Fibroblast of pulmonary artery (primary cell): ENCODE measurements at regions not wholly inside any gene's neighbourhood (a gene's known extent, or its start where the extent isn't known, plus 50 kb on each side); places are given as distances from the start of the nearest gene placed in this dataset.

Experiments
- DNase-seq: peaks from one replicate; pipeline ENCODE4 v3.0.0-alpha.2; 2010; ENCODE audit warnings: low read depth
- H3K4me3 ChIP-seq: replicated peaks from 2 replicates; pipeline ENCODE4 v1.5.1; 2011; ENCODE audit warnings: low read depth, mild to moderate bottlenecking, control low read depth, low read length, moderate library complexity
- TF ChIP-seq, protein P1 (sequence below): IDR thresholded peaks from 2 replicates; pipeline ENCODE4 v1.5.1; 2011; ENCODE audit warnings: mild to moderate bottlenecking, control low read depth, low read length, inconsistent platforms; ENCODE audit errors: missing control alignments

DNA sequence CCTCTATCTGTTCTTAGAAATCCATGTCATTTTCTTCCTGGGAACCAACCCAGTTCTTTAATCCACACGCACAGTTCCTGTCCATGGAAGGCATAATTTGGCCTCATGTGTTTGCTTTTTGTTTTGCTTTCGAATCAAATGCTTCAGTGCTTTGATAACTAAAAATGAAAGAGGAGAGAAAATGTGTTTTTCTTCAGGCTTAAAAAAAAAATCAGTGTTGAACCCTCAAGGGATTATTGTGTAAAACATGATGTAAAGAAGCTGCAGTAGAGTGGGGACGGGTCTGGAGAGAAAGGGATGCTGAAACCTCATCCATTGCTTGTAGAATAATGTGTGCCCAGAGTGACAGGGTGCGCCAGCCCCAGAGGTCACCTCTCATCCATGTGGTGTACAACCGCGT lies 197.5 kb upstream of the JARID2 start:
- no peak overlapping the region for H3K4me3 ChIP-seq
- DNase-seq = no peak
- TF ChIP-seq, protein P1, sequence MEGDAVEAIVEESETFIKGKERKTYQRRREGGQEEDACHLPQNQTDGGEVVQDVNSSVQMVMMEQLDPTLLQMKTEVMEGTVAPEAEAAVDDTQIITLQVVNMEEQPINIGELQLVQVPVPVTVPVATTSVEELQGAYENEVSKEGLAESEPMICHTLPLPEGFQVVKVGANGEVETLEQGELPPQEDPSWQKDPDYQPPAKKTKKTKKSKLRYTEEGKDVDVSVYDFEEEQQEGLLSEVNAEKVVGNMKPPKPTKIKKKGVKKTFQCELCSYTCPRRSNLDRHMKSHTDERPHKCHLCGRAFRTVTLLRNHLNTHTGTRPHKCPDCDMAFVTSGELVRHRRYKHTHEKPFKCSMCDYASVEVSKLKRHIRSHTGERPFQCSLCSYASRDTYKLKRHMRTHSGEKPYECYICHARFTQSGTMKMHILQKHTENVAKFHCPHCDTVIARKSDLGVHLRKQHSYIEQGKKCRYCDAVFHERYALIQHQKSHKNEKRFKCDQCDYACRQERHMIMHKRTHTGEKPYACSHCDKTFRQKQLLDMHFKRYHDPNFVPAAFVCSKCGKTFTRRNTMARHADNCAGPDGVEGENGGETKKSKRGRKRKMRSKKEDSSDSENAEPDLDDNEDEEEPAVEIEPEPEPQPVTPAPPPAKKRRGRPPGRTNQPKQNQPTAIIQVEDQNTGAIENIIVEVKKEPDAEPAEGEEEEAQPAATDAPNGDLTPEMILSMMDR = no peak

DNA sequence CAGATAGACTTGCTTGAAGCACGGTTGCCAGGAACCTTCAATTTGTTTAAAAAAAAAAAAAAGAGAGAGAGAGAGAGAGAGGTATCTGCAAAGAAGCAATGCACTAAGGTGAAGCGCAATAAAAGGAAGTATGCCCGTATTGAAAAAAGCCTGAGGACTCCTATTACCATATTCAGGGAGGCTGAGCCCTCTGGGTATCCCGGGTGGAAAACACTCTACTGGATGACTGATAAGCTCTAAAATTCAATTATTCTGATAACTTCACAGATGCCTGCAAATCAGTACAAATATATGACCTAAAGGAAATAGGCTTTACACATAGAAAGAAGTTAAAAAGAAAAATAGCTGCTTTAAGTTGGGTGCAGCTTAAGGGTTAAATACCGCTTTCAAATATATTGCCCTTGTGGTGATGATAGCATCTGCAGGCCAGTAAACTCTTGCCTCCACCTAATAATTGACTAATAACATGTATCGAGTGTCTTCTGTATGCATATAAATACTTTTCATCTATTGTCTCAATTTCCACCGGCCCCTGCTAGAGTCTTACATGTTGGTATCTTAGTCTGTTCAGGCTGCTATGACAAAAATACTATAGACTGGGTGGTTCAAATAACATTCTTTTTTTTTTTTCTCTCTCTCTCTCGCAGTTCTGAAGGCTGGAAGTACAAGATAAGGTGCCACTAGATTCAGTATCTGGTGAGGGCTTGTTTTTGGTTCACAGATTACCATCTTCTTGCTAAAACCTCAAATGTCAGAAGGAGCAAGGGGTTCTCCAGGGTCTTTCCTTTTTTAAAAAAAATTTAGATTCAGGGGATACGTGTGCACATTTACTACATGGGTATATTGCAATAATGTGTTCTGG lies 187.4 kb upstream of the JARID2 start:
- TF ChIP-seq, protein P1 = no peak
- no peak for DNase-seq
- H3K4me3 ChIP-seq = no peak overlapping the region

DNA sequence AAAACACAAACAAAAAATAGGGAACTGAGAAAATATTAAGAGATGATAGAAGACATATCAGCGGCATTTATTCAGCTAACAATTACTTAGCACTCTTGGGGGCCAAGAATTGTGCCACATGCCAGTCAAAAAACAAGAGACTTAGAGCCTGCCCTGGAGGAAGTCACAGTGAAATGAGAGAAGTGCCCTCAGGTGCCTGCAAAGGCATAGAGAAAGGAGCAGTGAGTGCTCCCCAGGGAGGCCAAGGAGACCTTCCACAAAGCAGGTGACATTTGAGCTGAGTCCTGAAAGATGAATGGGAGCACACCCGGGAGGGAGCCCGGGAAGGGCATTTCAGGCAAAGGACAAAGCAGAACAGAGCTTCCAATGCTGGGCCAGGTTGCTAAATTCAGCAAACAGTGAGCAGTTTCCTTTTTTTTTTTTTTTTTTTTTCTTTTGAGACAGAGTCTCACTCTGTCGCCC lies 184.7 kb upstream of the JARID2 start:
- H3K4me3 ChIP-seq = no peak overlapping the region
- TF ChIP-seq, protein P1 = no peak
- DNase-seq = no peak

DNA sequence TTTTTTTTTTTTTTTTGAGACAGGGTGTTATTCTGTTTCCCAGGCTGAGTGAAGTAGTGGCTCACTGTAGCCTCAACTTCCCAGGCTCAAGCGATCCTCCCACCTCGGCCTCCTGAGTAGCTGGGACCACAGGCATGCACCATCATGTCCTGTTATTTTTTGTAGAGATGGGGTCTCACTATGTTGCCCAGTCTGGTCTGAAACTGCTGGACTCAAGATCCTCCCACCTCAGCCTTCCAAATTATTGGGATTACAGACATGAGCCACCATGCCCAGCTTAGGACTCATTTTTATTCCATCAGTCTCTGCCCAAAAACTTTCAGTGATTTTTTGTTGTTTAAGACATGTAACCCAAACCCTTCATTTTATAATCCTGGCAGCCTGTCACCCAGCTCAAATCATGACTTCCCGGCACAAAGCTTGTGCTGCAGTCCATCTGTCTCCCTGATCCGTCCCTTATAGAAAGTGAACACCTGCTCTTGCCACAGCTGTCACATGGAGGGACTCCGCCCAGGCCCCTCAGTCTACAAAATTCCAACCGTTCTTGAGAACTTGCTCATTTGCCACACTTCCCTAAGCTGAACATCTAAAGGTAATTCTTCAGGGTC lies 183.9 kb upstream of the JARID2 start:
- TF ChIP-seq, protein P1 = no peak
- no peak for DNase-seq
- H3K4me3 ChIP-seq = no peak overlapping the region

DNA sequence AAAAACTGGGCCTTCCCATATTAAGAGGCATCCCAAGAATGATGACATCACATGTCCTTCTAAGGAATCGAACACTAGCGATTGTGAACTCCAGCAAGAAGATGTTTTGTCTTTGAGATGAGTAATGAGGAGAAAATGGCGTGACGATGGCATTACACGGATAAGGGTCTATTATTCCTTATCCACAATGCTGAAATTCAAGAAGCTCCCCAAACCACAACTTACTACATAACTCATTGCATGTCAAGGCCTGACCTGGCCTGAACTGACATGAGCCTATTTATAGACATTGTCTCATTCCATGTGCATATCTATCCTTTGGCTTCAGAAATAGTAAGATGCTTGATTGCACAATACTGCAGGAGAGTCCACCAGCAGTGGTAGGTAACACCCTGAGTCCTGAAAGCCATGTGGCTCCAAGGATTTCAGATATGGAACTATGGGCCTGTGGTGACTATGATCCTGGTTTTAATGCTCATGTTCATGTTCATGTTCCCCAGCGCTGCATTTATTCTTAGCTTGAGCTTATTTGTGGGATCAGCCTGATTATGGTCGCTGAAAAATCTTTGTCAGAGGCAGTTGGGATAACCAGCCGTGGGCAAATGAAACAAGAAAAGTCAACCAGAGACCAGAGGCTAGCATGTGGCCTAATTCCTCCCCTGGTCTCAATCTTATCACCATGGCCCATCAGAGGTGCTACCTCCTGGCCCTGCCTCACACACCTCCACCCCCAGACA lies 183.2 kb upstream of the JARID2 start:
- peak; percentile 72 for DNase-seq
- TF ChIP-seq, protein P1 = no peak
- H3K4me3 ChIP-seq = no peak overlapping the region

DNA sequence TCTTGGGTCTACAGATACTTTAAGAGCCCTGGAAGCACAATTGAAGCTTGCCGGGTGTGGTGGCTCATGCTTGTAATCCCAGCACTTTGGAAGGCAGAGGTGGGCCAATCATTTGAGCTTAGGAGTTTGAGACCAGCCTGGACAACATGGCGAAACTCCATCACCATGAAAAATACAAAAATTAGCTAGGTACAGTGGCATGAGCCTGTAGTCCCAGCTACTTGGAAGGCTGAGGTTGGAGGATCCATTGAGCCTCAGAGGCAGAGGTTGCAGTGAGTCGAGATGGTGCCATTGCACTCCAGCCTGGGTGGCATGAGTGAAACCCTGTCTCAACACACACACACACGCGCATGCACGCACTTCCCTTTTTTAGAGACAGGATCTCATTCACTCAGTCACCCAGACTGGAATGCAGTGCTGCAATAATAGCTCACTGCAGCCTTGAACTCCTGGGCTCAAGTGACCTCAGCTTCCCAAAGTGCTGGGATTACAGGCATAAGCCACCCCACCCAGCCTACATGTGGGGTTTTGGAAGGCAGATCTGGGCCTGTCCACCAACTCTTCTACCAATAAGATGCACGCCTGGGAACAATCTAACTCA lies 182.5 kb upstream of the JARID2 start:
- peak; percentile 7 for DNase-seq
- no peak overlapping the region for H3K4me3 ChIP-seq
- TF ChIP-seq, protein P1 = no peak
